Glomerular endothelial cell (primary cell): ENCODE measurements at regions not wholly inside any gene's neighbourhood (a gene's known extent, or its start where the extent isn't known, plus 50 kb on each side); places are given as distances from the start of the nearest gene placed in this dataset.
"Not testable (repeated sequence)": the region's sequence is repeated elsewhere in the genome, so short reads cannot be mapped to it uniquely, and the experiment has no call there.

Source experiments
- DNase-seq: peaks from one replicate; pipeline ENCODE4 v3.0.0-alpha.2; 2011; ENCODE audit warnings: low read depth, low spot score; ENCODE audit errors: extremely low read depth

- DNase-seq: no peak
Observed at GRCh38 chr11:87491381-87491780, 453.6 kb downstream of the TMEM135 start.

GRCh38 chr11:87490671-87491070, 452.9 kb downstream of the TMEM135 start:
- no peak for DNase-seq

GRCh38 chr11:87484566-87484965, 446.8 kb downstream of the TMEM135 start:
- no peak for DNase-seq

- no peak for DNase-seq
Observed at GRCh38 chr11:87477321-87477720, 439.6 kb downstream of the TMEM135 start.

GRCh38 chr11:87473174-87473573, 435.4 kb downstream of the TMEM135 start:
- no peak for DNase-seq

- DNase-seq: no peak
Observed at GRCh38 chr11:87466223-87466622, 428.5 kb downstream of the TMEM135 start.

GRCh38 chr11:87465716-87466115, 428.0 kb downstream of the TMEM135 start:
- DNase-seq: no peak

- no peak for DNase-seq
Observed at GRCh38 chr11:87463486-87464102, 425.9 kb downstream of the TMEM135 start.

- no peak for DNase-seq
Observed at GRCh38 chr11:87462171-87462570, 424.4 kb downstream of the TMEM135 start.

- no peak for DNase-seq
Observed at GRCh38 chr11:87460842-87461637, 423.3 kb downstream of the TMEM135 start.

- no peak for DNase-seq
Observed at GRCh38 chr11:87460279-87460678, 422.5 kb downstream of the TMEM135 start.

- no peak for DNase-seq
Observed at GRCh38 chr11:87459351-87459750, 421.6 kb downstream of the TMEM135 start.

GRCh38 chr11:87456499-87456898, 418.8 kb downstream of the TMEM135 start:
- no peak for DNase-seq

GRCh38 chr11:87455180-87455579, 417.4 kb downstream of the TMEM135 start:
- DNase-seq: no peak

GRCh38 chr11:87454241-87454640, 416.5 kb downstream of the TMEM135 start:
- DNase-seq: no peak

GRCh38 chr11:87453531-87454089, 415.9 kb downstream of the TMEM135 start:
- no peak for DNase-seq

- DNase-seq: not testable (repeated sequence)
Observed at GRCh38 chr11:87452025-87452424, 414.3 kb downstream of the TMEM135 start.

GRCh38 chr11:87451395-87451794, 413.7 kb downstream of the TMEM135 start:
- DNase-seq: no peak

GRCh38 chr11:87447606-87448005, 409.9 kb downstream of the TMEM135 start:
- no peak for DNase-seq

- no peak for DNase-seq
Observed at GRCh38 chr11:87444993-87445392, 407.3 kb downstream of the TMEM135 start.

GRCh38 chr11:87443707-87444106, 406.0 kb downstream of the TMEM135 start:
- DNase-seq: no peak
